Gastrocnemius medialis (tissue), 4 donors: ENCODE measurements at regions not wholly inside any gene's neighbourhood (a gene's known extent, or its start where the extent isn't known, plus 50 kb on each side); places are given as distances from the start of the nearest gene placed in this dataset.

Experiments used
- ATAC-seq, 2 donors: fragments of 150-250 bp; one replicate each; pipeline ENCODE4 v1.9.1; 2016
- DNase-seq, 2 donors: peaks; one replicate each; pipeline ENCODE4 v3.0.0-alpha.2; 2019
- H3K27ac ChIP-seq, 4 donors: fragments of 200-600 bp; sonication (generic); 1 replicate in 1 of 4; 2 replicates in 3 of 4; pipeline ENCODE4 v1.5.1; 2016 to 2018; ENCODE audit warnings: mild to moderate bottlenecking in 2 of 4, moderate library complexity in 1 of 4
- H3K27me3 ChIP-seq, 3 donors: fragments of 200-600 bp; sonication (generic) in 2 of 3; 1 replicate in 1 of 3; 2 replicates in 2 of 3; pipeline versions ENCODE4 v1.5.1 to v1.6.0; 2016 to 2019; ENCODE audit warnings: mild to moderate bottlenecking in 1 of 3, moderate library complexity in 1 of 3
- H3K36me3 ChIP-seq, 2 donors: fragments of 200-600 bp; sonication (generic) in 1 of 2; one replicate each; pipeline ENCODE4 v1.5.1; 2017 to 2018
- H3K4me1 ChIP-seq, 2 donors: fragments of 200-600 bp; sonication (generic) in 1 of 2; one replicate each; pipeline ENCODE4 v1.5.1; 2016 to 2017; ENCODE audit warnings: mild to moderate bottlenecking in 2 of 2
- H3K4me3 ChIP-seq, 4 donors: fragments of 200-600 bp; sonication (generic) in 3 of 4; 1 replicate in 1 of 4; 2 replicates in 3 of 4; pipeline ENCODE4 v1.5.1; 2016 to 2019; ENCODE audit warnings: mild to moderate bottlenecking in 2 of 4
- H3K9me3 ChIP-seq, 3 donors: fragments of 200-600 bp; sonication (generic) in 2 of 3; 1 replicate in 1 of 3; 2 replicates in 2 of 3; pipeline ENCODE4 v1.5.1; 2016 to 2019
- CTCF ChIP-seq, 5 experiments: fragments of 450-650 bp in 3 of 5; fragments of 200-600 bp in 2 of 5; sonication (generic) in 2 of 5; IDR thresholded peaks in 4 of 5; conservative IDR thresholded peaks in 1 of 5; 1 replicate in 4 of 5; 2 replicates in 1 of 5; pipeline ENCODE4 v1.5.1; 2016 to 2019; ENCODE audit warnings: antibody characterized with exemption in 5 of 5, mild to moderate bottlenecking in 3 of 5, moderate library complexity in 3 of 5
- POLR2A ChIP-seq, 2 donors: fragments of 450-650 bp; IDR thresholded peaks; one replicate each; pipeline ENCODE4 v1.6.1; 2017; ENCODE audit warnings: antibody characterized with exemption in 2 of 2, mild to moderate bottlenecking in 2 of 2, moderate library complexity in 2 of 2
- in situ Hi-C, 4 donors: fragments of 200-750 bp; cut with MboI; loops; one replicate each; pipeline versions ENCODE4 v1.15.0 to v1.8.0; 2017; ENCODE audit warnings: low sequenced_read_pairs in 4 of 4
- intact Hi-C: fragments of 100-400 bp; cut with DNase I; formaldehyde crosslinking; loops from one replicate; pipeline ENCODE4 v1.15.1; 2023; ENCODE audit warnings: low total_unique reads

GRCh38 chr10:109374215-109374614, 549.1 kb downstream of the XPNPEP1 start:
- TF ChIP-seq POLR2A (IDR thresholded peaks at IDR 0.05): no peak
- Histone ChIP-seq H3K27me3 (no peaks in the 10 kb centered on the region), H3K36me3 (no peaks in the 10 kb centered on the region), H3K4me3 (no peak overlapping the region), H3K4me1 (no peaks in the 10 kb centered on the region), H3K9me3 (no peaks in the 10 kb centered on the region), H3K27ac (no peak overlapping the region)
- in situ Hi-C loops (no loop called here), intact Hi-C loops (no loop called here)
- no peak for DNase-seq
- ATAC-seq: no peak

GRCh38 chr10:109359316-109359715, 564.0 kb downstream of the XPNPEP1 start:
- DNase-seq: no peak

GRCh38 chr10:109358325-109358724, 565.0 kb downstream of the XPNPEP1 start:
- Histone ChIP-seq H3K36me3 (no peaks in the 10 kb centered on the region), H3K27me3 (no peaks in the 10 kb centered on the region), H3K9me3 (no peaks in the 10 kb centered on the region), H3K27ac (no peak overlapping the region), H3K4me3 (no peak overlapping the region), H3K4me1 (no peaks in the 10 kb centered on the region)
- in situ Hi-C loops: no loop called here
- DNase-seq (no peak), ATAC-seq (no peak)
- TF ChIP-seq CTCF (IDR thresholded peaks at IDR 0.05 in 4 of 5, conservative IDR thresholded peaks at IDR 0.05 in 1 of 5) (no peak), POLR2A (IDR thresholded peaks at IDR 0.05) (no peak)
- intact Hi-C loops: no loop called here

More at GRCh38 chr10:109359316-109359715, 564.0 kb downstream of the XPNPEP1 start:
- intact Hi-C loops (no loop called here), in situ Hi-C loops (no loop called here)
- TF ChIP-seq POLR2A (IDR thresholded peaks at IDR 0.05): no peak
- no peak for TF ChIP-seq CTCF (IDR thresholded peaks at IDR 0.05 in 4 of 5, conservative IDR thresholded peaks at IDR 0.05 in 1 of 5)
- Histone ChIP-seq H3K27me3 (no peaks in the 10 kb centered on the region), H3K27ac (no peak overlapping the region), H3K9me3 (no peaks in the 10 kb centered on the region), H3K4me1 (no peaks in the 10 kb centered on the region), H3K36me3 (no peaks in the 10 kb centered on the region), H3K4me3 (no peak overlapping the region)
- no peak for ATAC-seq

- Histone ChIP-seq H3K9me3 (no peaks in the 10 kb centered on the region), H3K4me3 (no peak overlapping the region), H3K36me3 (no peaks in the 10 kb centered on the region), H3K4me1 (no peaks in the 10 kb centered on the region), H3K27me3 (no peaks in the 10 kb centered on the region), H3K27ac (no peak overlapping the region)
- no peak for TF ChIP-seq CTCF (IDR thresholded peaks at IDR 0.05 in 4 of 5, conservative IDR thresholded peaks at IDR 0.05 in 1 of 5)
- TF ChIP-seq POLR2A (IDR thresholded peaks at IDR 0.05): no peak
- no peak for ATAC-seq
- intact Hi-C loops: no loop called here
- DNase-seq: no peak
- in situ Hi-C loops: no loop called here
Observed at GRCh38 chr10:109348324-109348723, 575.0 kb downstream of the XPNPEP1 start.

- no peak for ATAC-seq
- no peaks in the 10 kb centered on the region for H3K4me1 ChIP-seq
- no peak overlapping the region for H3K27ac ChIP-seq
- intact Hi-C loops: no loop called here
- no peaks in the 10 kb centered on the region for H3K27me3 ChIP-seq
- no peak for TF ChIP-seq POLR2A (IDR thresholded peaks at IDR 0.05)
- no peak for TF ChIP-seq CTCF (IDR thresholded peaks at IDR 0.05 in 4 of 5, conservative IDR thresholded peaks at IDR 0.05 in 1 of 5)
- H3K4me3 ChIP-seq: no peak overlapping the region
- H3K9me3 ChIP-seq: no peaks in the 10 kb centered on the region
- no peak for DNase-seq
- in situ Hi-C loops: no loop called here
- no peaks in the 10 kb centered on the region for H3K36me3 ChIP-seq
Observed at GRCh38 chr10:109343293-109343692, 580.0 kb downstream of the XPNPEP1 start.
